DOHH2 (cell line): ENCODE measurements at regions not wholly inside any gene's neighbourhood (a gene's known extent, or its start where the extent isn't known, plus 50 kb on each side); places are given as distances from the start of the nearest gene placed in this dataset.

Source experiments
- H3F3A ChIP-seq: fragments of 200-600 bp; sonication (generic), shearing (Covaris generic); 2 replicates; pipeline ENCODE4 v1.6.0; 2016; ENCODE audit warnings: antibody characterized with exemption, mild to moderate bottlenecking; ENCODE audit not compliant: control insufficient read depth, insufficient read depth
- H3K27ac ChIP-seq: fragments of 200-600 bp; sonication (generic); 2 replicates; pipeline ENCODE4 v1.5.1; 2014; ENCODE audit warnings: low read depth, mild to moderate bottlenecking, low read length, moderate library complexity
- H3K27me3 ChIP-seq: fragments of 200-600 bp; sonication (generic); 2 replicates; pipeline ENCODE4 v1.6.1; 2014; ENCODE audit warnings: mild to moderate bottlenecking, low read length, mixed read lengths; ENCODE audit not compliant: control insufficient read depth
- H3K36me3 ChIP-seq: fragments of 200-600 bp; sonication (generic); 2 replicates; pipeline ENCODE4 v1.6.1; 2014; ENCODE audit warnings: mild to moderate bottlenecking, low read length, moderate library complexity, mixed read lengths; ENCODE audit not compliant: control insufficient read depth
- H3K4me1 ChIP-seq: fragments of 200-600 bp; sonication (generic); 2 replicates; pipeline ENCODE4 v1.6.1; 2014; ENCODE audit warnings: mild to moderate bottlenecking, low read length, mixed read lengths; ENCODE audit not compliant: control insufficient read depth
- H3K4me2 ChIP-seq: fragments of 200-600 bp; sonication (generic); 2 replicates; pipeline ENCODE4 v1.6.0; 2014; ENCODE audit warnings: mild to moderate bottlenecking, low read length, moderate library complexity
- H3K4me3 ChIP-seq: fragments of 200-600 bp; sonication (generic); 2 replicates; pipeline ENCODE4 v1.5.1; 2014; ENCODE audit warnings: mild to moderate bottlenecking, low read length, mixed read lengths
- H3K79me2 ChIP-seq: fragments of 200-600 bp; sonication (generic); 2 replicates; pipeline ENCODE4 v1.6.1; 2014; ENCODE audit warnings: mild to moderate bottlenecking, low read length, mixed read lengths; ENCODE audit not compliant: control insufficient read depth
- H3K9me2 ChIP-seq: fragments of 200-600 bp; sonication (generic); replicated peaks from 2 replicates; pipeline ENCODE4 v1.6.1; 2014; ENCODE audit warnings: mild to moderate bottlenecking, low read length, mixed read lengths; ENCODE audit not compliant: control insufficient read depth
- H3K9me3 ChIP-seq: fragments of 200-600 bp; sonication (generic); 2 replicates; pipeline ENCODE4 v1.6.1; 2014; ENCODE audit warnings: antibody characterized with exemption, low read length, mixed read lengths; ENCODE audit not compliant: control insufficient read depth, insufficient read depth
- H4K20me1 ChIP-seq: fragments of 200-600 bp; sonication (generic); 2 replicates; pipeline ENCODE4 v1.6.0; 2014; ENCODE audit warnings: low read depth, mild to moderate bottlenecking, antibody characterized with exemption, low read length, moderate library complexity; ENCODE audit not compliant: control insufficient read depth, insufficient read depth
- EZH2phosphoT487 ChIP-seq: fragments of 200-600 bp; sonication (generic); IDR thresholded peaks from 2 replicates; pipeline ENCODE4 v1.6.1; 2017; ENCODE audit warnings: borderline replicate concordance, mild to moderate bottlenecking, antibody characterized with exemption, low read length, moderate library complexity, mixed read lengths
- TF ChIP-seq, protein P1 (sequence below): fragments of 200-600 bp; sonication (generic); IDR thresholded peaks from one replicate; pipeline ENCODE4 v1.5.1; 2014; ENCODE audit warnings: antibody characterized with exemption, mild to moderate bottlenecking, low read depth, low read length; ENCODE audit not compliant: poor library complexity, severe bottlenecking

DNA sequence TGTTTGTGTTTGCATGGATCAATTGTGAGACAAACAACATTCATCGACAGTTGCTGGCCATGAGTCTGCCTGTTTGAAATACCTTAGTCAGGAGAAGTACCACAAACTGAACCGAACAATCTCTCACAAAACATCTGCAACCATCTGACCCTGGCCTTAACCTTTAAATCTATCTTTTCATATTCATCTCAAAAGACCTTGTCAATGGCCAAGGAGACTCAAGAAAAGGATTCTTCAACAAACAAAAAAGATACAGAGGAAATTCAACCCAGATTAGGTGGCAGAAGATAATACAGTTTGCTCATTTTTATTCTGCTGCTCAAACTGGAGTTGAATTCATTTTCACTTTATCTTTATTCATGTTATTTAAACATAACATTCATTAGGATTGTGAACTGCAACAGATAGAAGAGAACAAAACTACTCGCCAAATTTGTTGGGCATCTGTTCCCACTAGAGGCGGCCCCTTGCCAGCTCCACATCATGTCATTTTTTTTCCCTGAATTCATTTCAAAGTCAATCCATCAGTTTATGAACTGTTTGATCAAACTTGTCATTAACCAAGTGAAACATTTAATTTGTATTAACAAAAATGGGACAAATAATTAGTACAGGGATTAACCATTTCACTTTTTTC lies 152.3 kb upstream of the OTX2 start:
- H3K4me3 ChIP-seq, result no peak overlapping the region
- no peaks in the 10 kb centered on the region for H3K36me3 ChIP-seq
- TF ChIP-seq, protein P1, sequence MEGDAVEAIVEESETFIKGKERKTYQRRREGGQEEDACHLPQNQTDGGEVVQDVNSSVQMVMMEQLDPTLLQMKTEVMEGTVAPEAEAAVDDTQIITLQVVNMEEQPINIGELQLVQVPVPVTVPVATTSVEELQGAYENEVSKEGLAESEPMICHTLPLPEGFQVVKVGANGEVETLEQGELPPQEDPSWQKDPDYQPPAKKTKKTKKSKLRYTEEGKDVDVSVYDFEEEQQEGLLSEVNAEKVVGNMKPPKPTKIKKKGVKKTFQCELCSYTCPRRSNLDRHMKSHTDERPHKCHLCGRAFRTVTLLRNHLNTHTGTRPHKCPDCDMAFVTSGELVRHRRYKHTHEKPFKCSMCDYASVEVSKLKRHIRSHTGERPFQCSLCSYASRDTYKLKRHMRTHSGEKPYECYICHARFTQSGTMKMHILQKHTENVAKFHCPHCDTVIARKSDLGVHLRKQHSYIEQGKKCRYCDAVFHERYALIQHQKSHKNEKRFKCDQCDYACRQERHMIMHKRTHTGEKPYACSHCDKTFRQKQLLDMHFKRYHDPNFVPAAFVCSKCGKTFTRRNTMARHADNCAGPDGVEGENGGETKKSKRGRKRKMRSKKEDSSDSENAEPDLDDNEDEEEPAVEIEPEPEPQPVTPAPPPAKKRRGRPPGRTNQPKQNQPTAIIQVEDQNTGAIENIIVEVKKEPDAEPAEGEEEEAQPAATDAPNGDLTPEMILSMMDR, result no peak
- TF ChIP-seq EZH2phosphoT487, result no peak
- no peaks in the 10 kb centered on the region for H3K4me1 ChIP-seq
- H3F3A ChIP-seq, result no peaks in the 10 kb centered on the region
- no peaks in the 10 kb centered on the region for H3K27me3 ChIP-seq
- H3K9me3 ChIP-seq, result no peaks in the 10 kb centered on the region
- H3K4me2 ChIP-seq, result no peak overlapping the region
- H3K27ac ChIP-seq, result no peak overlapping the region
- H3K9me2 ChIP-seq, result no peaks in the 10 kb centered on the region
- H4K20me1 ChIP-seq, result no peaks in the 10 kb centered on the region
- H3K79me2 ChIP-seq, result no peaks in the 10 kb centered on the region

DNA sequence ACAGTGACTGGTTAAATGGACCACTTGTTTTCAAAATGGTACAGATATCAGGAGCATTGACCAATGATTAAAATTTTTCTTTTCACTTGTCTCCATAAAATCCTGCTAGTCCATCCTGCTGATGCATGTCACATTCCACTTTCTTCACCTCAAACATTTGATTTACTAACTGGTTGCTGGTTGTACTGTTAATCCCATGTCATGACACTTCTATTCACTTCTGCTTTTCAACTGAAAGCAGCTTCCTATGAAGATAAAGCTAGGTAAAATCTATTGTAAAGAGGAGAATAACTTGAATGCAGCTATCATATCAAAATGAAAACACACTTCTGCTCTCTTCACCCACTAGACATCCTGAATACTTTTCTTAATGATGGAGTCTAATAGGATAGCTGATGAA lies 149.6 kb upstream of the OTX2 start:
- no peaks in the 10 kb centered on the region for H3K4me1 ChIP-seq
- H3K79me2 ChIP-seq, result no peaks in the 10 kb centered on the region
- H4K20me1 ChIP-seq, result no peaks in the 10 kb centered on the region
- H3K9me2 ChIP-seq, result no peaks in the 10 kb centered on the region
- H3K4me3 ChIP-seq, result no peak overlapping the region
- no peaks in the 10 kb centered on the region for H3F3A ChIP-seq
- no peaks in the 10 kb centered on the region for H3K27me3 ChIP-seq
- no peak overlapping the region for H3K4me2 ChIP-seq
- TF ChIP-seq EZH2phosphoT487, result no peak
- TF ChIP-seq, protein P1, result no peak
- H3K9me3 ChIP-seq, result no peaks in the 10 kb centered on the region
- no peak overlapping the region for H3K27ac ChIP-seq
- no peaks in the 10 kb centered on the region for H3K36me3 ChIP-seq

DNA sequence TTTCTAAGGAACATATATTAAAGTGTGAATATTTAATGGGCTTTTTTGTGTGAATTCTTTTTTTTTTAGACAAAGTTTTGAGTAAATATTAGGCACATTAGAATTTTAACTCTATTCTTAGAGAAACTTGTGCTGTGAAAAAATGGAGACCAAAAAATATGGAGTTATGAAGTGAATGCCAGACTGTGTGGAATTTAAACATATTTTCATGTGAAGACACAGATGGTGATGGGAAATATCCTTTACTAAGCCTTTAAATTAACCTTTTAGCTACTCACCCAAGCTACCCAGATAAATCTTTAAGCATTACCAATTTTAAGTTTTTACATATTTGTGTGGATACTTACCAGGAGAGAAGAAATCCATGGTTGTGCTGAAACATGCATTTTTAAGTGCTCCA lies 148.8 kb upstream of the OTX2 start:
- H3K36me3 ChIP-seq, result no peaks in the 10 kb centered on the region

More for the DNA sequence above, 148.8 kb upstream of the OTX2 start:
- Histone ChIP-seq H3K9me2 (no peaks in the 10 kb centered on the region), H3K9me3 (no peaks in the 10 kb centered on the region), H3K27me3 (no peaks in the 10 kb centered on the region), H3K4me2 (no peak overlapping the region), H3K27ac (no peak overlapping the region), H3K4me3 (no peak overlapping the region), H3K79me2 (no peaks in the 10 kb centered on the region), H4K20me1 (no peaks in the 10 kb centered on the region), H3K4me1 (no peaks in the 10 kb centered on the region), H3F3A (no peaks in the 10 kb centered on the region)
- no peak for TF ChIP-seq EZH2phosphoT487
- TF ChIP-seq, protein P1, result no peak
